HepG2 (cell line): ENCODE measurements at regions not wholly inside any gene's neighbourhood (a gene's known extent, or its start where the extent isn't known, plus 50 kb on each side); places are given as distances from the start of the nearest gene placed in this dataset.

Experiments
- ATAC-seq: fragments of 200-7000 bp; cut with Tn5 transposase; 3 replicates; pipeline ENCODE4 v1.9.1; 2020; ENCODE audit warnings: mild to moderate bottlenecking, moderate library complexity
- BruUV-seq: library from RNA; stranded (reverse); fragments of 400-500 nt; replicated peaks from 2 replicates; lab custom pipeline; 2021; lab: Mats Ljungman, UMichigan
- CTCF ChIA-PET: fragments of 300-600 bp; formaldehyde crosslinking; extraction: SDS; loops from one replicate; lab custom pipeline; 2021; ENCODE audit warnings: low total read pairs, inconsistent platforms, low intra/inter-chr PET ratio; lab: Yijun Ruan, JAX
- POLR2A ChIA-PET: fragments of 350-600 bp; sonication (Branson Sonifier 250); formaldehyde crosslinking; loops from one replicate; lab custom pipeline; 2020; ENCODE audit warnings: antibody characterized with exemption, inconsistent platforms; lab: Yijun Ruan, JAX
- DNase-seq: peaks from one replicate; pipeline ENCODE4 v3.0.0-alpha.2; 2015; ENCODE audit warnings: low spot score
- FAIRE-seq: peaks from 3 replicates; lab custom pipeline; 2011; peaks lifted over from hg19 to GRCh38; lab: Jason Lieb, UNC
- H2AFZ ChIP-seq: one replicate; pipeline ENCODE4 v1.6.1; 2011; ENCODE audit warnings: low read length, inconsistent platforms
- H3K27ac ChIP-seq: fragments of 300-600 bp; 3 replicates; pipeline ENCODE4 v1.8.0; 2011; ENCODE audit warnings: mixed run types, mild to moderate bottlenecking, mixed read lengths, low read length, inconsistent platforms; ENCODE audit not compliant: insufficient read depth; ENCODE audit errors: extremely low read length
- H3K27me3 ChIP-seq, 2 experiments: fragments of 200-600 bp in 1 of 2; 2 replicates in 1 of 2; 3 replicates in 1 of 2; pipeline versions ENCODE4 v1.6.0 to v1.8.0; 2011; ENCODE audit warnings: low read length in 2 of 2, mild to moderate bottlenecking in 2 of 2, moderate library complexity in 2 of 2, inconsistent platforms in 1 of 2; ENCODE audit not compliant: insufficient read depth in 2 of 2, control insufficient read depth in 1 of 2
- H3K36me3 ChIP-seq, 2 experiments: fragments of 200-600 bp in 1 of 2; replicated peaks in 1 of 2; 2 replicates in 1 of 2; 3 replicates in 1 of 2; pipeline versions ENCODE4 v1.5.1 to v1.8.0; 2011; ENCODE audit warnings: low read length in 2 of 2, inconsistent platforms in 1 of 2; ENCODE audit not compliant: insufficient read depth in 2 of 2, control insufficient read depth in 1 of 2
- H3K4me1 ChIP-seq: 2 replicates; pipeline ENCODE4 v1.5.1; 2012; ENCODE audit warnings: low read length, inconsistent platforms; ENCODE audit not compliant: insufficient read depth
- H3K4me2 ChIP-seq: 2 replicates; pipeline ENCODE4 v1.6.0; 2011; ENCODE audit warnings: low read depth, low read length, inconsistent platforms
- H3K4me3 ChIP-seq, 3 experiments: fragments of 200-600 bp in 1 of 3; sonication (generic), shearing (Covaris generic) in 1 of 3; replicated peaks in 1 of 3; 2 replicates each; pipeline ENCODE4 v1.5.1; 2011 to 2016; ENCODE audit warnings: low read length in 3 of 3, inconsistent platforms in 2 of 3, low read depth in 2 of 3, mild to moderate bottlenecking in 2 of 3, control low read depth in 1 of 3, mixed read lengths in 1 of 3; ENCODE audit not compliant: insufficient read depth in 1 of 3
- H3K79me2 ChIP-seq: one replicate; pipeline ENCODE4 v1.6.1; 2011; ENCODE audit warnings: low read length, inconsistent platforms; ENCODE audit not compliant: insufficient read depth
- H3K9ac ChIP-seq: 2 replicates; pipeline ENCODE4 v1.6.0; 2011; ENCODE audit warnings: mild to moderate bottlenecking, low read depth, low read length, inconsistent platforms; ENCODE audit not compliant: insufficient read depth
- H3K9me3 ChIP-seq: 2 replicates; pipeline ENCODE4 v1.5.1; 2012; ENCODE audit warnings: mild to moderate bottlenecking, low read length
- H4K20me1 ChIP-seq: 2 replicates; pipeline ENCODE4 v1.6.0; 2011; ENCODE audit warnings: inconsistent platforms, mild to moderate bottlenecking, low read length, moderate library complexity; ENCODE audit not compliant: insufficient read depth
- KLF9 ChIP-seq: IDR thresholded peaks from 2 replicates; pipeline ENCODE4 v1.6.1; 2016; ENCODE audit warnings: low read depth
- MAFK ChIP-seq, 2 experiments: IDR thresholded peaks in 1 of 2; conservative IDR thresholded peaks in 1 of 2; 2 replicates each; pipeline ENCODE4 v1.6.1; 2011; ENCODE audit warnings: improper control_type of control experiment in 2 of 2, low read length in 2 of 2
- SMARCC2 ChIP-seq: fragments of 450-650 bp; IDR thresholded peaks from 2 replicates; pipeline ENCODE4 v1.6.1; 2017; ENCODE audit warnings: antibody characterized with exemption, mild to moderate bottlenecking
- TERF1 ChIP-seq: sonication (generic); formaldehyde crosslinking; IDR thresholded peaks from 2 replicates; pipeline ENCODE4 v1.8.0; 2022; ENCODE audit warnings: mild to moderate bottlenecking, missing genetic modification reagents, moderate library complexity
- ZKSCAN8 ChIP-seq: IDR thresholded peaks from 2 replicates; pipeline ENCODE4 v1.6.1; 2016; ENCODE audit warnings: borderline replicate concordance, missing genetic modification reagents, missing compliant biosample characterization
- ZNF326 ChIP-seq: sonication (generic); formaldehyde crosslinking; IDR thresholded peaks from 2 replicates; pipeline ENCODE4 v1.4.0; 2020; ENCODE audit warnings: missing genetic modification reagents, borderline replicate concordance
- ZNF773 ChIP-seq: sonication (generic); formaldehyde crosslinking; IDR thresholded peaks from 2 replicates; pipeline ENCODE4 v1.4.0; 2020; ENCODE audit warnings: missing genetic modification reagents, borderline replicate concordance
- WGBS: methylation state at CpG from one replicate; pipeline ENCODE4 v1.1.6; 2017; ENCODE audit warnings: low lambda C conversion rate; 5-methylcytosine and 5-hydroxymethylcytosine counted together
- in situ Hi-C: cut with HindIII; loops from 2 replicates; pipeline ENCODE4 v1.10.0; 2017; ENCODE audit warnings: low pct_unique_long_range_greater_than_20kb; ENCODE audit not compliant: extremely low pct_ligation_motif_present
- intact Hi-C: fragments of 100-400 bp; cut with micrococcal nuclease; formaldehyde crosslinking; loops from one replicate; pipeline ENCODE4 v1.10.0; 2022; ENCODE audit not compliant: unreplicated experiment
- TF ChIP-seq, protein P1 (sequence below): sonication (generic); formaldehyde crosslinking; IDR thresholded peaks from 2 replicates; pipeline ENCODE4 v1.8.1; 2023; ENCODE audit warnings: mild to moderate bottlenecking, missing genetic modification reagents, borderline replicate concordance
- TF ChIP-seq, protein P2 (sequence below): sonication (generic); formaldehyde crosslinking; IDR thresholded peaks from 2 replicates; pipeline ENCODE4 v1.4.0; 2020; ENCODE audit warnings: missing genetic modification reagents
- TF ChIP-seq, protein P3 (sequence below): sonication (generic); formaldehyde crosslinking; IDR thresholded peaks from 2 replicates; pipeline ENCODE4 v1.5.0; 2020; ENCODE audit warnings: missing genetic modification reagents

DNA sequence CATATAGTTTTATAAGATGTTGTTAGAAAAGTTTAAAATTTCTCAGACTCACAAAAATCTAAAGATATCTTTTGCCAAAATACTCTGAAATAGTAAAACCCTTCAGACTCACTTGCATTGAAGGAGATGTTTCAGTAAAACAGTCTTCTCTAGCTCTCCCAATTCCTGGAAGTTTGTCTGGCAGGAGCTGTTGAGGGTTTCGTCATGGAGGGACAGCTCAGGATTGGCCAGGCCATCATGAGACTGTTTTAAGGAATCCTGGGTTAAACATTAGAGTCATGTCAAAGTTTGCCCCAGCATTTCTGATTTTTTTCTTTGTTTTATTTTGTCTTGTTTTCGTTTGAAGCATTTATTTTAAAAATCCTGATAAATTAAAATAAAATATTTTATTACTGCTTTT, 293.8 kb upstream of the PBX1 start (continued):
- TF ChIP-seq, protein P1, sequence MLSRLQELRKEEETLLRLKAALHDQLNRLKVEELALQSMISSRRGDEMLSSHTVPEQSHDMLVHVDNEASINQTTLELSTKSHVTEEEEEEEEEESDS (CRISPR knock-in tag): no peak

DNA sequence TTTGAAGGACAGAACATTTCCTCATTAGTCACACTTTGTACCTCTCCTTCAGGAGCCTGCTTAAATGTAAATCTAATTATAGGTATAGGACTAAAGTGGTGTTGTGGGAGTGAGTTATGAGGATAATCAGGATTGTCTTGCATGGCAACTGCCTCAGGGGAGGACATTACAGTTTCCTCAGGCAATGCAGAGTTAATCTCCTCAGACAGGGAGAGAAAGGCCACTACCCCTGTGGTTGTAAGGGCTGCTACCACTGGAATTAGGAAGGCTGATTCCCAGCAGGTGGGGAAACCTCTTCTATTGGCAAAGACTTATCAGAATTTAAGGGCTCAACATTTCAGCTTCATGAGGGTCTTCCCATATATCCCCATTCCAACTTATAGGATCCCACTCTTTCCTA, 286.8 kb upstream of the PBX1 start:
- no peak overlapping the region for H3K27ac ChIP-seq
- DNase-seq (no peak), ATAC-seq (no peak), FAIRE-seq (no peak)
- H3K27me3 ChIP-seq: no peaks in the 10 kb centered on the region
- H3K36me3 ChIP-seq: no peaks in the 10 kb centered on the region
- ChIA-PET POLR2A (no interaction called here), CTCF (no interaction called here)
- no peaks in the 10 kb centered on the region for H3K79me2 ChIP-seq
- intact Hi-C loops: no loop called here
- H2AFZ ChIP-seq: no peak overlapping the region
- H3K4me3 ChIP-seq: no peak overlapping the region
- H4K20me1 ChIP-seq: no peaks in the 10 kb centered on the region
- no peak overlapping the region for H3K9ac ChIP-seq
- in situ Hi-C loops: no loop called here
- BruUV-seq: no TSS peak
- H3K9me3 ChIP-seq: peaks cover 82% of the 10 kb centered on the region
- TF ChIP-seq TERF1 (CRISPR knock-in tag) (no peak), KLF9 (no peak)
- H3K4me2 ChIP-seq: no peak overlapping the region
- H3K4me1 ChIP-seq: no peaks in the 10 kb centered on the region

GRCh38 chr1:164296172-164296571, 262.8 kb upstream of the PBX1 start:
- no peak overlapping the region for H2AFZ ChIP-seq
- FAIRE-seq: no peak
- no peak for DNase-seq
- WGBS: 13% methylated on average over 7 of the region's 7 CpGs
- H3K27me3 ChIP-seq: no peaks in the 10 kb centered on the region
- no peaks in the 10 kb centered on the region for H3K79me2 ChIP-seq
- in situ Hi-C loops: no loop called here
- H3K4me2 ChIP-seq: no peak overlapping the region
- BruUV-seq: no TSS peak
- intact Hi-C loops: no loop called here
- H3K4me3 ChIP-seq: no peak overlapping the region
- CTCF ChIA-PET: no interaction called here
- H3K9me3 ChIP-seq: peaks cover 78% of the 10 kb centered on the region
- ATAC-seq: no peak
- H4K20me1 ChIP-seq: no peaks in the 10 kb centered on the region
- H3K4me1 ChIP-seq: no peaks in the 10 kb centered on the region
- H3K27ac ChIP-seq: no peak overlapping the region
- POLR2A ChIA-PET: no interaction called here
- H3K9ac ChIP-seq: no peak overlapping the region
- no peaks in the 10 kb centered on the region for H3K36me3 ChIP-seq
- TF ChIP-seq, protein P2, sequence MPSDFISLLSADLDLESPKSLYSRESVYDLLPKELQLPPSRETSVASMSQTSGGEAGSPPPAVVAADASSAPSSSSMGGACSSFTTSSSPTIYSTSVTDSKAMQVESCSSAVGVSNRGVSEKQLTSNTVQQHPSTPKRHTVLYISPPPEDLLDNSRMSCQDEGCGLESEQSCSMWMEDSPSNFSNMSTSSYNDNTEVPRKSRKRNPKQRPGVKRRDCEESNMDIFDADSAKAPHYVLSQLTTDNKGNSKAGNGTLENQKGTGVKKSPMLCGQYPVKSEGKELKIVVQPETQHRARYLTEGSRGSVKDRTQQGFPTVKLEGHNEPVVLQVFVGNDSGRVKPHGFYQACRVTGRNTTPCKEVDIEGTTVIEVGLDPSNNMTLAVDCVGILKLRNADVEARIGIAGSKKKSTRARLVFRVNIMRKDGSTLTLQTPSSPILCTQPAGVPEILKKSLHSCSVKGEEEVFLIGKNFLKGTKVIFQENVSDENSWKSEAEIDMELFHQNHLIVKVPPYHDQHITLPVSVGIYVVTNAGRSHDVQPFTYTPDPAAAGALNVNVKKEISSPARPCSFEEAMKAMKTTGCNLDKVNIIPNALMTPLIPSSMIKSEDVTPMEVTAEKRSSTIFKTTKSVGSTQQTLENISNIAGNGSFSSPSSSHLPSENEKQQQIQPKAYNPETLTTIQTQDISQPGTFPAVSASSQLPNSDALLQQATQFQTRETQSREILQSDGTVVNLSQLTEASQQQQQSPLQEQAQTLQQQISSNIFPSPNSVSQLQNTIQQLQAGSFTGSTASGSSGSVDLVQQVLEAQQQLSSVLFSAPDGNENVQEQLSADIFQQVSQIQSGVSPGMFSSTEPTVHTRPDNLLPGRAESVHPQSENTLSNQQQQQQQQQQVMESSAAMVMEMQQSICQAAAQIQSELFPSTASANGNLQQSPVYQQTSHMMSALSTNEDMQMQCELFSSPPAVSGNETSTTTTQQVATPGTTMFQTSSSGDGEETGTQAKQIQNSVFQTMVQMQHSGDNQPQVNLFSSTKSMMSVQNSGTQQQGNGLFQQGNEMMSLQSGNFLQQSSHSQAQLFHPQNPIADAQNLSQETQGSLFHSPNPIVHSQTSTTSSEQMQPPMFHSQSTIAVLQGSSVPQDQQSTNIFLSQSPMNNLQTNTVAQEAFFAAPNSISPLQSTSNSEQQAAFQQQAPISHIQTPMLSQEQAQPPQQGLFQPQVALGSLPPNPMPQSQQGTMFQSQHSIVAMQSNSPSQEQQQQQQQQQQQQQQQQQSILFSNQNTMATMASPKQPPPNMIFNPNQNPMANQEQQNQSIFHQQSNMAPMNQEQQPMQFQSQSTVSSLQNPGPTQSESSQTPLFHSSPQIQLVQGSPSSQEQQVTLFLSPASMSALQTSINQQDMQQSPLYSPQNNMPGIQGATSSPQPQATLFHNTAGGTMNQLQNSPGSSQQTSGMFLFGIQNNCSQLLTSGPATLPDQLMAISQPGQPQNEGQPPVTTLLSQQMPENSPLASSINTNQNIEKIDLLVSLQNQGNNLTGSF (CRISPR knock-in tag): no peak
- TF ChIP-seq ZNF326 (no peak), ZNF773 (CRISPR knock-in tag) (no peak), SMARCC2 (no peak), MAFK (conservative IDR thresholded peaks at IDR 0.05 in 1 of 2, IDR thresholded peaks at IDR 0.05 in 1 of 2; ENCODE audit: low read length in 2 of 2) (no peak), ZKSCAN8 (CRISPR knock-in tag) (no peak)
- TF ChIP-seq, protein P3, sequence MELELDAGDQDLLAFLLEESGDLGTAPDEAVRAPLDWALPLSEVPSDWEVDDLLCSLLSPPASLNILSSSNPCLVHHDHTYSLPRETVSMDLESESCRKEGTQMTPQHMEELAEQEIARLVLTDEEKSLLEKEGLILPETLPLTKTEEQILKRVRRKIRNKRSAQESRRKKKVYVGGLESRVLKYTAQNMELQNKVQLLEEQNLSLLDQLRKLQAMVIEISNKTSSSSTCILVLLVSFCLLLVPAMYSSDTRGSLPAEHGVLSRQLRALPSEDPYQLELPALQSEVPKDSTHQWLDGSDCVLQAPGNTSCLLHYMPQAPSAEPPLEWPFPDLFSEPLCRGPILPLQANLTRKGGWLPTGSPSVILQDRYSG (CRISPR knock-in tag): no peak
